ENCODE measurements at regions not wholly inside any gene's neighbourhood (a gene's known extent, or its start where the extent isn't known, plus 50 kb on each side); places are given as distances from the start of the nearest gene placed in this dataset.

DNA sequence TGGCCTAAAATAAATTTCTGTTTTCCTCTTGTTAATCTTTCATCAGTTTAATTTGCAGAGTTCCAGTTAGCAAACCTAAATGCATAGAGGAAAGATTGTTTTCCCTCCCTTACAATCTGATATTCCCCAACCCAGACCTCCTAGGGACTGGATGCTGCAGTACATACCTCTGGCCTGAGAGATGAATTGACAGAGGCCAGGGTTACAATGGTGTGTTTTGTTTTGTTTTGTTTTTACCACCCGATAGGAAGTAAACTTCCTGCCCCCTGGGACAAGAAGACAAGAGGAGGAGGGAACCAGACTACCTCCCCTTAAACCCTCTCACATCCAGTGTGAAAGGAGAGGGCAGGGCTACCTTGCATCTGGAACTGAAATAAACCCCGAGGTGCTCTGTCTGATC, 319.0 kb downstream of the LRFN2 start:
- DNase-seq (ENCODE audit: low spot score) = no peak

GRCh38 chr6:40265615-40266014, 321.5 kb downstream of the LRFN2 start:
- DNase-seq (ENCODE audit: low spot score) = no peak

DNA sequence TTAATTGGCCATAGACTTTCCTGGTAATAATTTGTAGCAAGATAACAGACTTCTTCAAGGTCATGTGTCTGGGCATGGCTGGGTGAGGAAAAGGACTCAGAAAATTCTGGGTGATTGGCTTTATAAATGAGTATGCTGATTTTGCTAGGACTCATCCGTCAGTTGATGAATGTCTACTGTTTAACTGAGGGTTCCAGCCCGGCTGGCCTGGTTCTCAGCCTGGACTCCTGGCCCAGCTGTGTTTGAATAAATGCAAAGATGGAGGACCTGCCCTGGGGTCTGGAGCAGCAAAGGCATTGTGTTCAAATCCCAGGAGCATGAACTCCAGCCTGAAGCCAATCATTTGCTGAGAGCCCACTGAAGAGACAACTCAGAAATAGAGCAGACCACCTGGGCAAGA, 323.2 kb downstream of the LRFN2 start:
- DNase-seq (ENCODE audit: low spot score) = no peak

DNA sequence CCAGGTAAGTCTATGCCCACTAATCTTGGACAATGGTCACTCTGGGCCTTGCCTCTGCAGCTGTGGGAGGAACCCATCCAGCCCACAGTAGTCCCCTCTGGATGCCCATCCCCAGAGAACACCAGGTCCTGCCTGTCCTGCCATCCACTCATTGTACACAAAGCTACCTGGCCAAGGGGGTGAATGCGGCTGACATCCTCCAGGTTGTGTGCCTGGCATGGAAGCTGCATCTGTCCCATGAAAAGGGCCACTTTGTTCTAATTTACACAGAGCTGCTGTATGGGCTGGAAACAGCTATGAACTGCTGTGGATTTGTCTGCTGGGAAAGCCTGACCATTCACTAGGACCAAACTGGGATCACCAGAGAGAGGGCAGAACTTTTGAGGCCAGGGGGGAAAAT, 324.8 kb downstream of the LRFN2 start:
- no peak for DNase-seq (ENCODE audit: low spot score)

GRCh38 chr6:40258531-40258930, 324.3 kb upstream of the MOCS1 start:
- DNase-seq (ENCODE audit: low spot score) = no peak

GRCh38 chr6:40256831-40257230, 322.6 kb upstream of the MOCS1 start:
- DNase-seq (ENCODE audit: low spot score) = no peak

GRCh38 chr6:40256224-40256623, 322.0 kb upstream of the MOCS1 start:
- no peak for DNase-seq (ENCODE audit: low spot score)

DNA sequence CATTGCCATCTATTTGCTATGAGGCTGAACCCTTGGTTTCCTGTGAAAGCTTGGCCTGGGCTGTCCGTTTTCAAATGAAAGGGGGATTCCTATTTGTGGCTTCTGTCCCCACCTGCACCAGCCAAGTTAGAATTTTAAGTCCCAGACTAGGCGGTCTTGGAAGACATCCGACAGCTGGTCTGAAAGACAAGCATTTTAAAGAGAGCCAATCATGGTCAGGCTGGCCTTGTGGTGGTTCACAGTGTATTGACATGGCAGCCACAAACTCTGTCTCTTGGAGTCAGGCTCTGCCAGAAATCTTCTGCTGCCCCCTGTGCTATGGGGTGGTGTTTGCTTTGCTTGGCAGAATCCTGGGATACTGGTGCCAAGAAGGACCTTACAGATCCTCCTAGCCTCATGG, 319.2 kb upstream of the MOCS1 start:
- DNase-seq (ENCODE audit: low spot score) = no peak

GRCh38 chr6:40252531-40253258, 318.4 kb upstream of the MOCS1 start:
- no peak for DNase-seq (ENCODE audit: low spot score)

DNA sequence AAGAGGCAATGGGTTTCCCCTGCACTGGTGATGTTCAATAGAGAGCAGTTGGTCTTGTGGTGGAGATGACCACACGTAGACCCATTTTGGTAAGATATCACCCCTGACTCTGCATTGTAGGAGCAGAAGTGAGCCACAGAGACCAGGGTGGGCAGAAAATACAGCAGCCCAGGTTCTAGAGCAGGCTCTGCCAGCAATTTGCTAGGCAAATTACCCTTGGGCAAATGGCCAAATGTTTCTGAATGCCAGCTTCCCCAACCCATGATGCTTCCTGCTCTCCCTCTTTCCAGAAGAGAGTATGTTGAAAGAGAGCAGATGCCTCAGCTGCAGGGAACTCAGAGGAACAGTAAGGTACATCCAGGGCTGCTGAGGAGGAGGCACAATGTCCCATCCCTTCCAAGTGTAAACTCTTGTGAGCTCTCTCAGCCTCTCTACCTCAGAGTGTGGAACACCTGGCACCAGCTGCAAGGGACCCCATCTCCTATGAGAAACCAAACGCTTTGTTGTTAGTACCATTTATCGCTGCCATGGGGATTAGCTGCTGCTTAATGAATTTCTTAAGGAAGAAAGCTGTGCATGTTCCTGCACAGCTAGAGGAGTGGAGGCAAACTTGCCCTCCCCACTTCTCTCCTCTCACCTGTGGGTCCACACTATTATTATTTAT, 317.5 kb upstream of the MOCS1 start:
- DNase-seq (ENCODE audit: low spot score) = no peak

- no peak for DNase-seq (ENCODE audit: low spot score)
Observed at GRCh38 chr6:40249935-40250334, 315.7 kb upstream of the MOCS1 start.

- no peak for DNase-seq (ENCODE audit: low spot score)
Observed at GRCh38 chr6:40247516-40248115, 313.4 kb upstream of the MOCS1 start.

GRCh38 chr6:40244699-40245098, 310.4 kb upstream of the MOCS1 start:
- no peak for DNase-seq (ENCODE audit: low spot score)

DNA sequence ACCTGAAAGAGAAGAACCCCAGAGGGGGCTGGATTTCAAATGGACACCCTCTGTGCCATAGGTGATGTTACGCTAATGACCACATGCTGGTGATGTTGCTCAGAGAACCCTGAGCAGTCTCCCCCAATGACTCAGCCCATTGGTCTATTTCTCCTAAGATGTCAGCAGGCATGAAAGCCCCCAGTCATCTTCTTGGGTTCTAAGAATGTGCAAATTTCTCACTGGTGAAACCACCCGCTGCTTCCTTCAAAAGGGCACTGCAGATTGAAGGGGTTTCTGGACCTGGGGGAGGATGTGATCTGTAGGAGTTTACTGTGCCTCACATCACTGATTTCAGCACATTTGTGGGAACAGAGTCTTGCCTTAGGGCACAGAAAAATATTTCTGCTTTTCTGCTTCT, 298.4 kb upstream of the MOCS1 start:
- DNase-seq (ENCODE audit: low spot score) = no peak

DNA sequence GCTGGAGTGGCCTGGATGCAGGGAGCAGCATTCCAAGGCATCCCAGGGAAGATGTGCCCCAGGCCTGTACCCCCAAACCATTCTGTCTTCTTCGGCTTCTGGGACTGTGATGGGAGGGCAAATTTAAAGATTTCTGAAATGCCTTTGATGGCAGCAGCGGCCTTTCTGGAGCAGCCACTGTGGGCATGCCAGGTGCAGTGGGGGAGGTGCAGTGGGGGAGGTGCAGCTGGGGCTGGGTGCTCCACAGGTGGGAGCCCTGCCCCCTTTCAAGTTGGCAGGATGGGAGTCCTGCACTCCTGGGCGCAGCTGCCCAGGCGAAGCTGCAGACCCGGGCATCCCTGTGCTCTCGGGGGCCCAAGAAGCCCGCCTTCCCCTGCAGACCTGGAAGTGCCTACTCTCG, 293.5 kb upstream of the MOCS1 start:
- DNase-seq (ENCODE audit: low spot score) = no peak

GRCh38 chr6:40222354-40222753, 288.1 kb upstream of the MOCS1 start:
- no peak for DNase-seq (ENCODE audit: low spot score)

DNA sequence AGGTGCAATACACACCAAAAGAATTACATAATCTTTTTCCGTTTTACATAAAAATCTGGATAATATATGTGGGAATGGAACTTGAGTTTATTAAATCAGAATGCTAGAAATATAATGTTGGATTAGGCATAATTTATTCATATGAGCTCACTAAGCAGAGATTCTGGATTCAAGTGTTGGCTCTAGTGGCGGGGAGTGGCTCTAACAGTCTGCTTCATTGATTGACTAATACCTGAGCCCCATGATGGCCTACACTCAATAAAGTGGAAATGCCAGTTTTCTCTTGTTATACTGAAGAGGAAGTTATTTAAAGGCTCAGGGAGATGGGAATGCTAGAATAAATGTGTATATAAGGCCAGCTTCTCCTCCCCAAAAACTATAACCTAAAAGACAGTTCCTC, 285.5 kb upstream of the MOCS1 start:
- DNase-seq (ENCODE audit: low spot score) = no peak

GRCh38 chr6:40210628-40211056, 276.4 kb upstream of the MOCS1 start:
- no peak for DNase-seq (ENCODE audit: low spot score)

GRCh38 chr6:40205801-40206200, 271.5 kb upstream of the MOCS1 start:
- DNase-seq (ENCODE audit: low spot score) = no peak

DNA sequence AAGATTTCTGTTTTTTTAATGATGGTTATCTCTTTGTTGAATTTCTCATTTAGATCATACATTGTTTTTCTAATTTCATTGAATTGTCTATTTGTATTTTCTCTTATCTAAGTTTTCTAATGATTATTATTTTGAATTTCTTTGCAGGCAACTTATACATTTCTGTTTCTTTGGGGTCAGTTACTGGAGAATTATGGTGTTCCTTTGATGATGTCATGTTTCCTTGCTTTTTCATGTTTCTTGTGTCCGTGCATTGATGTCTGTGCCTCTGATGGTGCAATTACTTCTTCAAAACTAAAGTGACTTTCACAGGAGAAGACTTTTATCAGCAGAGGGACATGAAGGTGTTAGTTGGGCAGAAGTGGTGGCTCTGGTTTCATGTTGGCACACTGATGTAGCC, 270.7 kb upstream of the MOCS1 start:
- no peak for DNase-seq (ENCODE audit: low spot score)

- no peak for DNase-seq (ENCODE audit: low spot score)
Observed at GRCh38 chr6:40197371-40197770, 263.1 kb upstream of the MOCS1 start.

DNA sequence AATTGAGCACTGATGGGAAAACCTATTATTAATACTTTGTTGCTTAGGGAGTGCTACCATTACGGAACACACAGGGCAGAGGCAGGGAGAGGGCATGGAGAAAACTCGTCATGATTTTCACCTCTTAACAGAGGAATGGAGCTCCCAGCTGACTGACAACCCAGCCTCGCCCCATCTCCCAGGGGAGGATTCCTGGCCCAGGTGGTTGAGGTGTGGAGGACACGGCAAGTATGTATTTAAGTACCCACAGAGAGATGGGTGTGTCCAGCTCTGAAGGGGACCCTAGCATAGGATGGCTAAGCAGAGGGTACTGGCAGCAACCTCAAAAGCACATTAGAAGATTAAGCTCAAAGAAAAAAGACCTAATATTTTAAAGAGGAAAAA, 261.9 kb upstream of the MOCS1 start:
- no peak for DNase-seq (ENCODE audit: low spot score)

DNA sequence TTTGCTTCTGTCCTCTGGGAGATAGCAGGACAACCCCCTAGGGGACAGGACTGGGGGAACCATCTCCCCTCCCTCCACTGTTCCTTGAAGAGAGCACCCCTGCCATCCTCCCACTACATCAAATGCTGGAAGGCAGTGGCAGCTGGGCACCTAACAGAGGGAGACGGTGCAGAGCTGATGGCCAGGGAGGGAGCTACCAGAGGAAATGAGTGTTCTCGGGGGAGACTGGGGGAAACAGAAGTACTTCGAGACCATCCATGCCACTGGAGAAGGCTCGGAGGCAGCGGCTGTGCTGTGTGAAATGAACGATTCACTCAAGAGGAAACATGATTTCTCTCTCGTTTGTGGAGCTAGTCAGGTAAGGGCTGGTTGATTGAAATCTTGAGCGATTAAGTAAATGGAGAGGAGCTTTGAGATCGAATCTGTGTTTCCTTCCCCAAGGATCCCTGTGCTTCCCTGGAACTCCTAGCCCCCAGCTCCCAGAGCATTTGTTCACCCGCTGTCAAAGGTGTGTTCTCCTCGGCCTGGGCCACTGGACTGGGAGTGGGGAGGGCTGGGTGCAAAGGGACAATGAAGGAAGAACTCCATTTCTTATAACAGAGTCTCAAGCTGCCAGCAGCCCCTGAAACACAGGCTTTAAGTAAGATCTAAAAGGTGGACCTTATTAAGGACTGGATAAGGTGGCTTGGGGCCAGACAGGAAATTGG, 261.3 kb upstream of the MOCS1 start:
- no peak for DNase-seq (ENCODE audit: low spot score)

Measured in H4 (cell line).